Adrenal gland (tissue), 5 donors: ENCODE measurements at regions not wholly inside any gene's neighbourhood (a gene's known extent, or its start where the extent isn't known, plus 50 kb on each side); places are given as distances from the start of the nearest gene placed in this dataset.

ENCODE experiments used
- POLR2A ChIP-seq, 2 donors: fragments of 450-650 bp; IDR thresholded peaks; one replicate each; pipeline ENCODE4 v1.6.1; 2017; ENCODE audit warnings: antibody characterized with exemption in 2 of 2, mild to moderate bottlenecking in 2 of 2, moderate library complexity in 1 of 2
- TF ChIP-seq, protein P1 (sequence below), 6 experiments: fragments of 450-650 bp in 4 of 6; fragments of 200-600 bp in 2 of 6; sonication (generic) in 1 of 6; IDR thresholded peaks; 1 replicate in 5 of 6; 2 replicates in 1 of 6; pipeline versions ENCODE4 v1.5.1 to v1.8.0; 2016 to 2021; ENCODE audit warnings: antibody characterized with exemption in 6 of 6, mild to moderate bottlenecking in 2 of 6, moderate library complexity in 1 of 6
- donor health status: DM: no; HTN: no; CAD: no.

DNA sequence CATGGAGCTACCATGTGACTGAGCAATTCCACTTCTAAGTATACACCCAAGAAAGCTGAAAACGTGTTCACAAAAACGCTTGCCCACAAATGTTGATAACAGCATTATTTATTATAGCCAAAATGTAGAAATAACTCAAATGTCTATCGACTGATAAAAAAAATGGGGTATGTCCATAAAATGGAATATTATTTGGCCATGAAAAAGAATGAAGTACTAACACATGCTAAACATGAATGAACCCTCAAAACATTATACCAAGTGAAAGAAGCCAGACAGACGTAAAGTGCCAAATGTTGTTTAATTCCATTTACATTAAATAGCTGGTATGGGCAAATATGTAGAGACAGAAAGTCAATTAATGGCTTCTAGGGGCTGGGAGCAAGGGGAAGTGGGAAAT, 184.9 kb upstream of the IRX2 start:
- TF ChIP-seq, protein P1, sequence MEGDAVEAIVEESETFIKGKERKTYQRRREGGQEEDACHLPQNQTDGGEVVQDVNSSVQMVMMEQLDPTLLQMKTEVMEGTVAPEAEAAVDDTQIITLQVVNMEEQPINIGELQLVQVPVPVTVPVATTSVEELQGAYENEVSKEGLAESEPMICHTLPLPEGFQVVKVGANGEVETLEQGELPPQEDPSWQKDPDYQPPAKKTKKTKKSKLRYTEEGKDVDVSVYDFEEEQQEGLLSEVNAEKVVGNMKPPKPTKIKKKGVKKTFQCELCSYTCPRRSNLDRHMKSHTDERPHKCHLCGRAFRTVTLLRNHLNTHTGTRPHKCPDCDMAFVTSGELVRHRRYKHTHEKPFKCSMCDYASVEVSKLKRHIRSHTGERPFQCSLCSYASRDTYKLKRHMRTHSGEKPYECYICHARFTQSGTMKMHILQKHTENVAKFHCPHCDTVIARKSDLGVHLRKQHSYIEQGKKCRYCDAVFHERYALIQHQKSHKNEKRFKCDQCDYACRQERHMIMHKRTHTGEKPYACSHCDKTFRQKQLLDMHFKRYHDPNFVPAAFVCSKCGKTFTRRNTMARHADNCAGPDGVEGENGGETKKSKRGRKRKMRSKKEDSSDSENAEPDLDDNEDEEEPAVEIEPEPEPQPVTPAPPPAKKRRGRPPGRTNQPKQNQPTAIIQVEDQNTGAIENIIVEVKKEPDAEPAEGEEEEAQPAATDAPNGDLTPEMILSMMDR (IDR thresholded peaks at IDR 0.05), result no peak
- TF ChIP-seq POLR2A (IDR thresholded peaks at IDR 0.05), result no peak
